RWPE2 (cell line): ENCODE measurements at regions not wholly inside any gene's neighbourhood (a gene's known extent, or its start where the extent isn't known, plus 50 kb on each side); places are given as distances from the start of the nearest gene placed in this dataset.

ENCODE experiments used
- ATAC-seq: fragments of 200-7000 bp; cut with Tn5 transposase; 3 replicates; pipeline ENCODE4 v1.9.1; 2021; ENCODE audit warnings: low read depth
- DNase-seq: peaks from one replicate; pipeline ENCODE4 v3.0.0-alpha.2; 2020; ENCODE audit warnings: low spot score
- H3K27ac ChIP-seq: fragments of 450-650 bp; 2 replicates; pipeline ENCODE4 v1.5.1; 2017; ENCODE audit warnings: mild to moderate bottlenecking; ENCODE audit not compliant: poor library complexity, severe bottlenecking
- H3K27me3 ChIP-seq: fragments of 250-450 bp; sonication (Bioruptor Pico); 2 replicates; pipeline ENCODE4 v1.5.1; 2021; ENCODE audit warnings: mild to moderate bottlenecking, moderate library complexity; ENCODE audit not compliant: insufficient read depth, poor library complexity, severe bottlenecking
- H3K36me3 ChIP-seq: fragments of 250-450 bp; sonication (Bioruptor Pico); 2 replicates; pipeline ENCODE4 v1.5.1; 2020; ENCODE audit warnings: low read depth, mild to moderate bottlenecking, moderate library complexity
- H3K4me1 ChIP-seq: fragments of 250-450 bp; sonication (Bioruptor Pico); 2 replicates; pipeline ENCODE4 v1.5.1; 2021; ENCODE audit warnings: mild to moderate bottlenecking, moderate library complexity; ENCODE audit not compliant: insufficient read depth, poor library complexity, severe bottlenecking
- H3K4me3 ChIP-seq: fragments of 250-450 bp; sonication (Bioruptor Pico); 2 replicates; pipeline ENCODE4 v1.5.1; 2021; ENCODE audit warnings: mild to moderate bottlenecking, moderate library complexity; ENCODE audit not compliant: severe bottlenecking
- H3K9me3 ChIP-seq: fragments of 250-450 bp; sonication (Bioruptor Pico); 2 replicates; pipeline ENCODE4 v1.5.1; 2021; ENCODE audit warnings: mild to moderate bottlenecking, moderate library complexity; ENCODE audit not compliant: severe bottlenecking
- TF ChIP-seq, protein P1 (sequence below): fragments of 450-650 bp; IDR thresholded peaks from one replicate; pipeline ENCODE4 v1.5.1; 2017; ENCODE audit warnings: mild to moderate bottlenecking, moderate library complexity; ENCODE audit not compliant: poor library complexity, severe bottlenecking

DNA sequence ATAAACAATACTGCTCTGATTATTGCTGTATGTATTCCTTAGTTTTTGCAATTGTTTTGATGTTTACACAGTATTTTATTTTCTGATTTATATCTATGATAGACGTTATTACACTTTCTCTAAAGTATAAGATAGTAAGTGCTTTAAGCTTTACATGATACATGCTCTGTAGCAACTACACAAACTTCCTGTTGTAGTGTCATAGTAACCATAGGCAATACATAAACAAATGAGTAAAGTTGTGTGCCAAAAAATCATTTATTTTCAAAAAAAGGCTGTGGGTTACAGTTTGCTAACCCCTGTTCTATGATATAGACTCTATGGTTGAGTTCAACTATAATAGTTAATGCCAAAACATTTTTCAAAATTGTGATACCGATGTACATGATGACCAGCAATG is 1156.4 kb downstream of the AMY1C start:
- Histone ChIP-seq H3K4me3 (no peak overlapping the region), H3K27me3 (peaks cover 3% of the 10 kb centered on the region), H3K36me3 (no peaks in the 10 kb centered on the region), H3K4me1 (no peaks in the 10 kb centered on the region), H3K27ac (no peak overlapping the region), H3K9me3 (peaks cover 3% of the 10 kb centered on the region)
- TF ChIP-seq, protein P1, sequence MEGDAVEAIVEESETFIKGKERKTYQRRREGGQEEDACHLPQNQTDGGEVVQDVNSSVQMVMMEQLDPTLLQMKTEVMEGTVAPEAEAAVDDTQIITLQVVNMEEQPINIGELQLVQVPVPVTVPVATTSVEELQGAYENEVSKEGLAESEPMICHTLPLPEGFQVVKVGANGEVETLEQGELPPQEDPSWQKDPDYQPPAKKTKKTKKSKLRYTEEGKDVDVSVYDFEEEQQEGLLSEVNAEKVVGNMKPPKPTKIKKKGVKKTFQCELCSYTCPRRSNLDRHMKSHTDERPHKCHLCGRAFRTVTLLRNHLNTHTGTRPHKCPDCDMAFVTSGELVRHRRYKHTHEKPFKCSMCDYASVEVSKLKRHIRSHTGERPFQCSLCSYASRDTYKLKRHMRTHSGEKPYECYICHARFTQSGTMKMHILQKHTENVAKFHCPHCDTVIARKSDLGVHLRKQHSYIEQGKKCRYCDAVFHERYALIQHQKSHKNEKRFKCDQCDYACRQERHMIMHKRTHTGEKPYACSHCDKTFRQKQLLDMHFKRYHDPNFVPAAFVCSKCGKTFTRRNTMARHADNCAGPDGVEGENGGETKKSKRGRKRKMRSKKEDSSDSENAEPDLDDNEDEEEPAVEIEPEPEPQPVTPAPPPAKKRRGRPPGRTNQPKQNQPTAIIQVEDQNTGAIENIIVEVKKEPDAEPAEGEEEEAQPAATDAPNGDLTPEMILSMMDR: no peak
- DNase-seq (no peak), ATAC-seq (no peak)

DNA sequence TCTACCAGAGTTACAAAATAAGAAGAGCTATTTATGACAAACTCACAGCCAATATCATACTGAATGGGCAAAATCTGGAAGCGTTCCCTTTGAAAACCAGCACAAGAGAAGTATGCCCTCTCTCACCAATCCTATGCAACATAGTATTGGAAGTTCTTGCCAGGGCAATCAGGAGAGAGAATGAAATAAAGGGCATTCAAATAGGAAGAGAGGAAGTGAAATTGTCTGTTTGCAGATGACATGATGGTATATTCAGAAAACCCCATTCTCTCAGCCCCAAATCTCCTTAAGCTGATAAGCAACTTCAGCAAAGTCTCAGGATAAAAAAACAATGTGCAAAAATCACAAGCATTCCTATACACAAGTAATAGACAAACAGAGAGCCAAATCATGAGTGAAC is 1169.5 kb downstream of the AMY1C start:
- Histone ChIP-seq H3K27ac (no peak overlapping the region), H3K9me3 (no peaks in the 10 kb centered on the region), H3K4me1 (no peaks in the 10 kb centered on the region), H3K27me3 (no peaks in the 10 kb centered on the region), H3K4me3 (no peak overlapping the region), H3K36me3 (no peaks in the 10 kb centered on the region)
- TF ChIP-seq, protein P1: no peak
- no peak for DNase-seq
- ATAC-seq: no peak

DNA sequence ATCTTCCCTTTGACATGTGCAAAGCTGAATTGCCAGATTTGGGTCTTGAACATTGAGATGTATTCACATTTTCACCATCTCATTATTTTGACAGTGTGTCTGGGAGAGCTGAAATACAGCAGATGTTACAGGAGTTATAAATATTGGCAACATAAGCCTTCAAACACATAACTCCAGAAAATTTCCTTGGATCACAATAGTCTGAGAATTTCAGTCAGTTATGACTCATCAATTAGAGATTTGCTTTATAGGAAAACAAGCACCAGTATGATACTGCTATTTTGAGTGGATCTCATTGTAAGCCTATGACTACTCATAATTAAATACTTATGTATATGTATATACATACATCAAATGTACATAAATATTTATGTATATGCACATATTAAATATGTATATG is 1171.8 kb downstream of the AMY1C start:
- no peaks in the 10 kb centered on the region for H3K9me3 ChIP-seq
- no peak overlapping the region for H3K4me3 ChIP-seq
- TF ChIP-seq, protein P1: no peak
- DNase-seq: no peak
- H3K27ac ChIP-seq: no peak overlapping the region
- no peaks in the 10 kb centered on the region for H3K4me1 ChIP-seq
- no peaks in the 10 kb centered on the region for H3K36me3 ChIP-seq
- ATAC-seq: peak; percentile 78
- H3K27me3 ChIP-seq: no peaks in the 10 kb centered on the region

- no peaks in the 10 kb centered on the region for H3K4me1 ChIP-seq
- H3K9me3 ChIP-seq: no peaks in the 10 kb centered on the region
- no peak overlapping the region for H3K27ac ChIP-seq
- ATAC-seq (no peak), DNase-seq (no peak)
- no peak overlapping the region for H3K4me3 ChIP-seq
- no peaks in the 10 kb centered on the region for H3K36me3 ChIP-seq
- no peaks in the 10 kb centered on the region for H3K27me3 ChIP-seq
- TF ChIP-seq, protein P1: no peak
Observed at GRCh38 chr1:104923075-104923474, 1173.4 kb downstream of the AMY1C start.

GRCh38 chr1:104929280-104929679 is 1179.6 kb downstream of the AMY1C start:
- H3K36me3 ChIP-seq: no peaks in the 10 kb centered on the region
- H3K27ac ChIP-seq: peak overlapping the region; percentile 43
- no peaks in the 10 kb centered on the region for H3K9me3 ChIP-seq
- no peak overlapping the region for H3K4me3 ChIP-seq
- DNase-seq: no peak
- TF ChIP-seq, protein P1: no peak
- no peaks in the 10 kb centered on the region for H3K27me3 ChIP-seq
- peaks cover 4% of the 10 kb centered on the region for H3K4me1 ChIP-seq
- peak; percentile 73 for ATAC-seq
